ENCODE measurements at regions not wholly inside any gene's neighbourhood (a gene's known extent, or its start where the extent isn't known, plus 50 kb on each side); places are given as distances from the start of the nearest gene placed in this dataset.

DNA sequence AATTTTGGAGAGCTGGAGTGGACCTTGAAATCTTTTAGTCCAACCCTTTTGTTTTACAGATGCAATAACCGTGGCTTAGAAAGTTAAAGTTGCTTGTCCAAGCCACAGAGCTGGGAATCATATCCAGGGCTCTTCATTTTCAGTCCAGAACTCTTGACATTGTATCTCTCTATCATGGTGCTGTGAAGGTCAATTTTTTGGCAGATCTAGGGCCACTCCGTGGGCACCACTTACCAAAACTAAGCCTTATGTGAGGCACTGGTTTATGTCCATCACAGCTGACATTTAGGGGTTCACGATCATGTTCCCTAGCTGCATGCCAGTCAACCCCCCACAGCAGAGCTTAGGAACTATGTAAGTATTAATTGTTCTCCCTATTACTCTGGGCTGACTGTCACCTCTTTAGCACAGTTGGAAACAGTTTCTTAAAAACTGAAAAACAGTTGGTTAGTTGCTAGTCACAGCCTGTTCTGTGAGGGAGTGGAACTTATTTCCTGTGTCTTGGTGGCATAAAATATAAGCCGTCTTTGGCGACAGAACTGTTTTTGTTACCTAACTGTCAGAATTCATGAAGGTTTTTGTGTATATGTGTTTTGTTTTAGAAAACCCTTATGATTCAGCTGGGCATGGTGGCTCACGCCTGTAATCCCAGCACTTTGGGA, 189.6 kb upstream of the UMPS start:
- Histone ChIP-seq H3K27ac (ENCODE audit: low read depth, low read length) (no peak overlapping the region), H3K9me3 (ENCODE audit: control insufficient read depth, insufficient read depth, low read length) (no peaks in the 10 kb centered on the region), H3K36me3 (ENCODE audit: control insufficient read depth, low read length) (no peaks in the 10 kb centered on the region), H4K20me1 (ENCODE audit: control insufficient read depth, insufficient read depth, low read depth, low read length) (no peaks in the 10 kb centered on the region), H3K9me2 (replicated peaks; ENCODE audit: control insufficient read depth, low read length) (no peaks in the 10 kb centered on the region), H3K4me1 (ENCODE audit: control insufficient read depth, low read length) (no peaks in the 10 kb centered on the region), H3K27me3 (ENCODE audit: control insufficient read depth, low read length) (0 out of 2 replicates have a peak, but pooled peaks cover 1% of the 10 kb centered on the region), H3K4me2 (ENCODE audit: low read length) (no peak overlapping the region), H3K4me3 (ENCODE audit: low read length) (no peak overlapping the region), H3F3A (ENCODE audit: control insufficient read depth, insufficient read depth) (no peaks in the 10 kb centered on the region), H3K79me2 (ENCODE audit: control insufficient read depth, low read length) (no peaks in the 10 kb centered on the region)
- TF ChIP-seq CTCF (IDR thresholded peaks at IDR 0.05; ENCODE audit: low read depth, low read length, poor library complexity, severe bottlenecking) (no peak), EZH2phosphoT487 (IDR thresholded peaks at IDR 0.05; ENCODE audit: borderline replicate concordance, low read length) (no peak)

DNA sequence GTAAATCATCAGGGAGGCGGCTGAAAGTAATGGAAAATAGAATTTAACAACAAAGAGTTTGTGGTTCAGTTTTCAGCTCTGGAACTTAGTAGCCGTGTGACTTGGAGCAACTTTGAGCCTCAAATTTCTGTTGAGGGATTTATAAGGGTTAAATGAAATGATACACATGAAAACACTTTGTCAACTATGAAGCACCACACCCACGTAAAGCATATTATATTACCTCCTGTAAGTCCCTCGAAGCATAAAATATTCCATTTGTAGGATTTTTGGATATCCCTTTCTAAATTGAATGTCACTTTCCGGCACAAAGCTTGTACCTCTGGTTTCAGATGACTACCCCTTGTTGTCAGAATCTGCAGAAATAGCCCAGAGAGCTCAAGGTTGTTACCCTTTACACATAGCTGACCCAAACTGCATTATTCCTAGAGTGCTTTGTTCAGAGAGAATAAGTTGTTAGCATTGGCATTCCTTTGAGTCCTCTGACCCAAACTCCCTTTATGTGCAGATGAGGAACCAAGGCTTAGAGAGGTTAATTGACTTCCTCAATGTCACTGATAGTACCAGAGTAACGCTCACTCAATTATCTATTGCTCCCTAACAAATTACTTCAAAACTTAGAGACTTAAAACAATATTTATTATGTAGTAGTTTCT, 187.9 kb upstream of the UMPS start:
- Histone ChIP-seq H3K36me3 (ENCODE audit: control insufficient read depth, low read length) (no peaks in the 10 kb centered on the region), H3K4me2 (ENCODE audit: low read length) (no peak overlapping the region), H3K9me3 (ENCODE audit: control insufficient read depth, insufficient read depth, low read length) (no peaks in the 10 kb centered on the region), H3F3A (ENCODE audit: control insufficient read depth, insufficient read depth) (no peaks in the 10 kb centered on the region), H3K4me3 (ENCODE audit: low read length) (no peak overlapping the region), H4K20me1 (ENCODE audit: control insufficient read depth, insufficient read depth, low read depth, low read length) (no peaks in the 10 kb centered on the region), H3K27me3 (ENCODE audit: control insufficient read depth, low read length) (no peaks in the 10 kb centered on the region), H3K79me2 (ENCODE audit: control insufficient read depth, low read length) (no peaks in the 10 kb centered on the region), H3K4me1 (ENCODE audit: control insufficient read depth, low read length) (no peaks in the 10 kb centered on the region), H3K9me2 (replicated peaks; ENCODE audit: control insufficient read depth, low read length) (no peaks in the 10 kb centered on the region), H3K27ac (ENCODE audit: low read depth, low read length) (no peak overlapping the region)
- TF ChIP-seq EZH2phosphoT487 (IDR thresholded peaks at IDR 0.05; ENCODE audit: borderline replicate concordance, low read length) (no peak), CTCF (IDR thresholded peaks at IDR 0.05; ENCODE audit: low read depth, low read length, poor library complexity, severe bottlenecking) (no peak)

DNA sequence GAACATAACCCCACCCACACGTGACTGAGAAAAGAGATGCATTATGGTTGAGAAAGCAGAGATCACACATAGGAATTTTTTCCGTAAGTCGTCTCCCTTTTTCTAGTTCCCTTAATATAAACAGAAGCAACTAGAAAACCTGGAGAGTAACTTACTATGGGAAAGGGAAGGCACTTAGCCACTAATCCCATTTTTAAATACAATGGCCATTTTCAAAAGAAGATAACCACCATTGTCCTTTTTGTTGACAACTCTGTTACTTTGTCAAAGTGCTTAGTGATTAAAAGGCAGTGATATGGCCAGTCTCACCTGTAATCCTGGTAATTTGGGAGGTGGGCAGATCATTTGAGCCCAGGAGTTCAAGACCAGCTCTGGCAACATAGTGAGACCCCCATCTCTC, 184.4 kb upstream of the UMPS start:
- no peaks in the 10 kb centered on the region for H3K27me3 ChIP-seq (ENCODE audit: control insufficient read depth, low read length)
- no peaks in the 10 kb centered on the region for H4K20me1 ChIP-seq (ENCODE audit: control insufficient read depth, insufficient read depth, low read depth, low read length)
- H3F3A ChIP-seq (ENCODE audit: control insufficient read depth, insufficient read depth): no peaks in the 10 kb centered on the region
- H3K36me3 ChIP-seq (ENCODE audit: control insufficient read depth, low read length): no peaks in the 10 kb centered on the region
- no peaks in the 10 kb centered on the region for H3K9me2 ChIP-seq (replicated peaks; ENCODE audit: control insufficient read depth, low read length)
- TF ChIP-seq EZH2phosphoT487 (IDR thresholded peaks at IDR 0.05; ENCODE audit: borderline replicate concordance, low read length): no peak
- TF ChIP-seq CTCF (IDR thresholded peaks at IDR 0.05; ENCODE audit: low read depth, low read length, poor library complexity, severe bottlenecking): no peak
- H3K27ac ChIP-seq (ENCODE audit: low read depth, low read length): no peak overlapping the region
- H3K79me2 ChIP-seq (ENCODE audit: control insufficient read depth, low read length): no peaks in the 10 kb centered on the region
- H3K4me3 ChIP-seq (ENCODE audit: low read length): no peak overlapping the region
- no peak overlapping the region for H3K4me2 ChIP-seq (ENCODE audit: low read length)
- H3K9me3 ChIP-seq (ENCODE audit: control insufficient read depth, insufficient read depth, low read length): no peaks in the 10 kb centered on the region
- no peaks in the 10 kb centered on the region for H3K4me1 ChIP-seq (ENCODE audit: control insufficient read depth, low read length)

All from DOHH2 (cell line).